GM21526 (cell line): ENCODE measurements at regions not wholly inside any gene's neighbourhood (a gene's known extent, or its start where the extent isn't known, plus 50 kb on each side); places are given as distances from the start of the nearest gene placed in this dataset.

Experiments used
- ATAC-seq: cut with Tn5 transposase; IDR thresholded peaks from one replicate; pipeline ENCODE4 v1.9.1; 2021; ENCODE audit warnings: moderate library complexity; ENCODE audit not compliant: unreplicated experiment, low FRiP score

- ATAC-seq, result no peak
Observed at GRCh38 chr10:36164556-36165504, 522.7 kb upstream of the FZD8 start.

DNA sequence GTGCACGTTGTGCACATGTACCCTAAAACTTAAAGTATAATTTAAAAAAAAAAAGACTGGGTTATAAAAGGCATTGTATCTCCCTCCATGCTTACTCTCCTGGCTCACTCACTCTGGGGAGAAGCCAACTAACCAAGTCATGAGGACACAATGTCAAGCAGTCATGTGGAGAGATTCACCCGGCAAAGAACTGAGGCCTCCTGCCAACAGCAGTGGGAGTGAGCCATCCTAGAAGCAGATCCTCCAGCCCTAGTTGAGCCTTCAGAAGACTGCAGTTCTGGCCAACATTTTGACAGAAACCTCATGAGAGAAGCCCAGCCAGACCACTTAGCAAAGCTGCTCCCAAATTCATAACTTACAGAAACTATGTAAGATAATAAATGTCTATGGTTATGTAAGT is 521.7 kb upstream of the FZD8 start:
- ATAC-seq, result no peak

DNA sequence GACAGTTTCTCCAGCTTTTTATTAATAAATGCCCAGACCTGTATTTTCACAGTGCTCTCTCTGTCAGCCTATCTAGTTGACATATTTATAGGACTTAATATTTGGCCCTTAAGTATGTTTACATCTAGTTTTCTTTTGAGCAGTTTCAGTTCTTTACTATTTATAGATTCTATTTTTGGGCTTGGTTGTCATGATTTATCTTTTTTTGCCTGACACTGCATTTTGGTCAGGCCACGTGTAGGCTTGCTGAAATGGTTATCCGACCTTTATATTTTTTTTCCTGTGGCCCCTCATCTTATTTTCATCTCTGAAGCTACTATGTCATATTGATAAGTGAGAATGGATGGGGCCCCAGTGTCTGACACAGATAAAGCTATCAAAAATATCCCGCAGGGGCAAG is 515.4 kb upstream of the FZD8 start:
- no peak for ATAC-seq

- no peak for ATAC-seq
Observed at GRCh38 chr10:36148207-36148606, 506.1 kb upstream of the FZD8 start.

- ATAC-seq, result no peak
Observed at GRCh38 chr10:36147529-36147928, 505.4 kb upstream of the FZD8 start.

DNA sequence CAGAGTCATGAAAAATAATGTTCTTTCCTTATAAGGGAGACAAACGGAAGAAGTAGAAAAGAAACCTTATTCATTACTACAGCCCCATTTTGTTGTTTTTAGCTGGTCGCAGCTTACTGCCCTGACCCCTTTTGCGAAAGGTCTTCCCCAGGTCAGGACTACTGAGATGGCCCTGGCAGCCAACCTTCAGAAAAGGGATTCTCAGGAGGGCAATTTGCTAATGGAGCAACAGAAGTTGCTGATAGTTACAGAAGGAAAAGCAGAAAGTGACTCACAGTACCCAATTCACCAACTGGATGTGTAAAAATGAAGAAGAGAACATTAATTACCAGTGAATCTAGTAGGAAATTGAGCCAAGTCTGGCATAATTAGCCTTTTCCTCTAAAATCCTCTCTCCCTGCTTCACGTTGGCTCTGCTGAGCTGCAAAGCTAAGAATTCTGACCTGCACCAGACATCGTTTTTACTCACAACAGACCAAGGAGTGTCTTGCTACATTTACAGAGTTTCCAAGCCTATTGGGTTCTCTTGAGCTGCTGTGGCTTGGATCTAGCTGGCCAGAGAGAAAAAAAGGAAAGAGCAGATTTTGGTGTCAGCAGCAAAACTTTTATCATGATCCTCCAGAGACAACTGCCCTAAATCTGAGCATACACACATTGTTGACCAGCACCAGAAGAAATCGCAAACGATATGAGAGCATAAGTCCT is 499.9 kb upstream of the FZD8 start:
- ATAC-seq, result no peak

- no peak for ATAC-seq
Observed at GRCh38 chr10:36129051-36129450, 487.0 kb upstream of the FZD8 start.

DNA sequence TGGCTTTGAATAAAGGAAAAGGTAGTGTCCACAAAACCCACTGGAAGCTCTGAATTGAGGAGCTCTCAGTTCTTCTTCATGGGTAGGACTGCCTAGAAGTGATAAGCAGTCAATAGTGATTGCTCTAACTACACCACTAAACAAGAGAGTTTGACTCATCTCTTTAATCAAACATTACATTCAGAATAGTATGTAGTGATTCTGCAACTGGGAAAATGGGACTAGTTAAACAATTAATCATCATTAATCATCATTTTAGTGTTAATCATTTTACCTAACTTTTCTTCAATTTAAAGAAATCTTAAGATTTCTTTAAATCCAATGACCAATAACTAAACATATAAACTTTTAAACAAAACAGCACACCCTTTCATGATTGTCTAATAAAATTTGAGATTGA is 484.0 kb upstream of the FZD8 start:
- no peak for ATAC-seq

GRCh38 chr10:36119455-36119854 is 477.4 kb upstream of the FZD8 start:
- ATAC-seq, result no peak

DNA sequence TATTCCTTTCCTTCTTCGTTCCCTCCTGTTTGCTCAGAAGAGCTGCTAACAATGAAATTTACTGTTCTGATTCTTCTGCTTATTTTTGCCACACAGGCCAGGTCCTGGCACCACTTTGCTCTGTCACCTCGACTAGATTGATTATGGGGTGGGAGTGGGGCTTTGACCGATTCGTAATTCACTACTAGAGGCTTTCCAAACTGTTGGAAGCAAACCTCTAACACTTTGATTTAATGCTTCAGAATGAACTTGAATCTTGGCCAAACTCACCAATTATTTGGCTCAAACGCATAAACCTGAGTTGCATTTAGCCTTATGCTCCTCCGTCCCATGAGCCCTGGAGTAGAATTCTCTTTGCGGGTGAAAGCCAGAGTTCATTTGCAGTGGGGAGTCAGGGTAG is 476.2 kb upstream of the FZD8 start:
- no peak for ATAC-seq

DNA sequence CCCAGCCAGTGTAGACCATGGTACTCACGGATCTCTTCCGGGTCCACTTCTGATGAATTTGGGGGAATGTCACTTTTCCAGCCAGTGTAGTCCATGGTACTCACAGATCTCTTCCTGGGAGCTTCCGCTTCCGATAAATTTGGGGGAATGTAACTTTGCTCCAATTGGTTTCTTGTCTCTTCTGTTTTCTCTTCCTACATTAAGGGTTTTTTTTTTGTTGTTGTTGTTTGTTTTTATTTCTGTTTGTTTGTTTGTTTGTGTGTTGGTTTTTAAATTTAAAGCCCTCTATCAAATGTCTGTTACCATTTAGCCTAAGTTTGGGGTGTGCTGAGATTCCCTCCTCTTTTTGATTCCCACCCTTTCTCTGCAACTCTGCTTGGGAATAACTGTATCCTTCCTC is 475.8 kb upstream of the FZD8 start:
- no peak for ATAC-seq

DNA sequence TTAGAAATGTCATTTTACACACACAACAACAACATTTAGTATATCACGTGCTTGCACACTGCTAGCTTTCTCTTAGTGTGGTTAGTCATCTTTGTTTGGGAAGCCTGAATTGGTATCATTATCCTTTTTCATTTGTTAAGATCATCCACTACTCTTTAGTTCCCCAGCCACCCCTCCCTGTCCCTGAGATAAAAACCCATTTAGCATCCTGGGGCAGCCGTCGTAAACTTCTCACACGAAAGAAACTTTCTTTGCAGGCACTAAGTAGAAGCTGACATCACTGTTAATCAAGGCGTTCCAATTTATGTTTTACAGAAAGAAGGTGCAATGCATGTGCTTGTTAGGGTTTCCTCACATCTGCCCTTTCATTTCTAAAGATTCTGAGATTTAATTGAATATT is 475.1 kb upstream of the FZD8 start:
- no peak for ATAC-seq

GRCh38 chr10:36116731-36117130 is 474.6 kb upstream of the FZD8 start:
- no peak for ATAC-seq

GRCh38 chr10:36116040-36116439 is 473.9 kb upstream of the FZD8 start:
- ATAC-seq, result no peak

GRCh38 chr10:36115364-36115763 is 473.3 kb upstream of the FZD8 start:
- ATAC-seq, result no peak

GRCh38 chr10:36114913-36115312 is 472.8 kb upstream of the FZD8 start:
- no peak for ATAC-seq

DNA sequence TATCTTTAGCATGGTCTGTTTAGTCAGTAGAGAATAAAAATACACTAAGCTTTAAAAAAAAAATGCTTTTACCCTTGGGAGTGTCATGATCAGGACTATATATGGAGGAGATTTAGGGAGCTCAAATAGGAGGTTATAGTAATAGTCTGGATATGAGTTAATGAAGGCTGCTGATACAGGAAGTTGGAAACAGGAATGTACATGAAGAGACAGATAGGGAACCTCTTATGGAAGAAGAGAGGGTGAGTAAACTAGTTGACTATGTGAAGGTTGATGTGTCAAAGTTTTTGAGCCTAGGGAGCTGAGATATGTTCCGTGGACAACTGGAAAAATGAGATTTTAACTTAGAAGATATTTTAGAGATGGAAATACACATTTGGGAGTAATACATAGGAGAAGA is 472.0 kb upstream of the FZD8 start:
- no peak for ATAC-seq

- no peak for ATAC-seq
Observed at GRCh38 chr10:36111676-36112075, 469.6 kb upstream of the FZD8 start.

- no peak for ATAC-seq
Observed at GRCh38 chr10:36110097-36110496, 468.0 kb upstream of the FZD8 start.

GRCh38 chr10:36109399-36110023 is 467.4 kb upstream of the FZD8 start:
- no peak for ATAC-seq

DNA sequence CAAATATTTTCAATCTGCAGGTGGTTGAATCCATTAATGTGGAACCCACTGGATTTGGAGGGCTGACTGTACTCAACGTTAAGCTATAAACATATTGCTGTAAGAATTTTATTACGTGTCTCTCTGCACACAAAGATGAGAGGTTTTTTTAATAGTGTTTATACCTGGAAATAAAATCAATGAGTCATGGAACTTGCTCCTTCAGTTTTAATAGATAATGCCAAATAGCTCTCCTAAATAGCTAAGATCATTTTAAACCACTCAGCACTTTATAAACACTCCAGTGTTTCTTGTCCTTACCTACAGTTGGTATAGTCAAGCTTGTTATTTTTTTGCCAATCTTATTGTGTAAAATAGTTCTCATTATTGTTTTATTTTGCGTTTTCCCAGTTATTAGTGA is 455.6 kb upstream of the FZD8 start:
- ATAC-seq, result no peak
